ENCODE measurements at regions not wholly inside any gene's neighbourhood (a gene's known extent, or its start where the extent isn't known, plus 50 kb on each side); places are given as distances from the start of the nearest gene placed in this dataset.

GRCh38 chr13:72093262-72093661 is 226.3 kb upstream of the DACH1 start:
- TF ChIP-seq CTCF (IDR thresholded peaks at IDR 0.05) (no peak), EZH2 (IDR thresholded peaks at IDR 0.05) (no peak)
